CD4-positive, alpha-beta T cell (primary cell): ENCODE measurements at regions not wholly inside any gene's neighbourhood (a gene's known extent, or its start where the extent isn't known, plus 50 kb on each side); places are given as distances from the start of the nearest gene placed in this dataset.

Source experiments
- ATAC-seq: fragments of 200-7000 bp; cut with Tn5 transposase; one replicate; pipeline ENCODE4 v1.10.0; 2022; ENCODE audit warnings: mild to moderate bottlenecking; ENCODE audit not compliant: poor library complexity
- CTCF ChIA-PET: fragments of 350-600 bp; sonication (Branson Sonifier 250); formaldehyde crosslinking; loops from one replicate; lab custom pipeline; 2021; ENCODE audit warnings: antibody characterized with exemption, inconsistent platforms; lab: Charles Lee
- POLR2A ChIA-PET: fragments of 350-600 bp; sonication (Branson Sonifier 250); formaldehyde crosslinking; loops from one replicate; lab custom pipeline; 2021; ENCODE audit warnings: antibody characterized with exemption, inconsistent platforms; lab: Charles Lee
- DNase-seq, 14 experiments: peaks; one replicate each; pipeline ENCODE4 v3.0.0-alpha.2; 2013 to 2020; ENCODE audit warnings: mixed read lengths in 2 of 14
- H3K27ac ChIP-seq, 2 donors: one replicate each; pipeline versions ENCODE4 v1.5.1 to v1.7.0; 2013; ENCODE audit warnings: low read length in 2 of 2, low read depth in 1 of 2, mild to moderate bottlenecking in 1 of 2
- H3K27me3 ChIP-seq, 2 experiments: 1 replicate in 1 of 2; 2 replicates in 1 of 2; pipeline versions ENCODE4 v1.6.1 to v1.7.0; 2013; ENCODE audit warnings: low read length in 2 of 2, control low read depth in 1 of 2, mild to moderate bottlenecking in 1 of 2, moderate library complexity in 1 of 2; ENCODE audit not compliant: insufficient read depth in 2 of 2, control insufficient read depth in 1 of 2
- H3K36me3 ChIP-seq: one replicate; pipeline ENCODE4 v1.6.1; 2013; ENCODE audit warnings: low read length, control low read depth; ENCODE audit not compliant: insufficient read depth
- H3K4me1 ChIP-seq: one replicate; pipeline ENCODE4 v1.6.1; 2013; ENCODE audit warnings: low read length, control low read depth; ENCODE audit not compliant: insufficient read depth
- H3K4me3 ChIP-seq: one replicate; pipeline ENCODE4 v1.5.1; 2013; ENCODE audit warnings: mild to moderate bottlenecking, low read length, moderate library complexity
- H3K9me3 ChIP-seq, 2 experiments: 1 replicate in 1 of 2; 2 replicates in 1 of 2; pipeline versions ENCODE4 v1.6.1 to v1.7.0; 2013; ENCODE audit warnings: low read length in 2 of 2, mild to moderate bottlenecking in 2 of 2, control low read depth in 1 of 2, moderate library complexity in 1 of 2; ENCODE audit not compliant: control insufficient read depth in 1 of 2, insufficient read depth in 1 of 2
- H3K27ac Mint-ChIP-seq: one replicate; pipeline ENCODE4 v1.8.0; 2020; ENCODE audit warnings: mixed read lengths
- H3K27me3 Mint-ChIP-seq: one replicate; pipeline ENCODE4 v1.8.0; 2021; ENCODE audit warnings: mixed read lengths
- H3K36me3 Mint-ChIP-seq: one replicate; pipeline ENCODE4 v1.8.0; 2021; ENCODE audit warnings: low read depth, mixed read lengths
- H3K4me1 Mint-ChIP-seq: one replicate; pipeline ENCODE4 v1.8.0; 2021; ENCODE audit warnings: low read depth, mixed read lengths
- H3K4me3 Mint-ChIP-seq: one replicate; pipeline ENCODE4 v1.8.0; 2020; ENCODE audit warnings: mild to moderate bottlenecking, mixed read lengths
- H3K9me3 Mint-ChIP-seq: one replicate; pipeline ENCODE4 v1.8.0; 2020; ENCODE audit warnings: mixed read lengths
- CTCF ChIP-seq: fragments of 200-600 bp; IDR thresholded peaks from one replicate; pipeline ENCODE4 v1.8.0; 2022; ENCODE audit warnings: antibody characterized with exemption, mild to moderate bottlenecking
- intact Hi-C, 2 experiments: fragments of 100-400 bp; cut with DNase I in 1 of 2; cut with micrococcal nuclease in 1 of 2; formaldehyde crosslinking; loops; one replicate each; pipeline versions ENCODE4 v1.15.1 to v1.9.0; 2023 to 2025; cut with DNase I, micrococcal nuclease

- Histone ChIP-seq H3K27ac (no peak overlapping the region), H3K9me3 (no peaks in the 10 kb centered on the region), H3K27me3 (peaks cover 46 to 72% of the 10 kb centered on the region in 2 experiments), H3K4me3 (no peak overlapping the region), H3K4me1 (peaks cover 3% of the 10 kb centered on the region), H3K36me3 (no peaks in the 10 kb centered on the region)
- no peak for TF ChIP-seq CTCF
- Mint-ChIP-seq H3K9me3 (no peaks in the 10 kb centered on the region), H3K4me1 (peaks cover 15% of the 10 kb centered on the region), H3K27me3 (peaks cover 77% of the 10 kb centered on the region), H3K27ac (no peak overlapping the region), H3K4me3 (no peak overlapping the region), H3K36me3 (no peaks in the 10 kb centered on the region)
- ChIA-PET POLR2A (no interaction called here), CTCF (no interaction called here)
- no peak for DNase-seq
- intact Hi-C loops = no loop called here
- ATAC-seq = no peak
Measured at GRCh38 chr1:22352355-22352754, 99.3 kb upstream of the ZBTB40 start.

GRCh38 chr1:22352896-22353295 is 98.8 kb upstream of the ZBTB40 start:
- no peak for TF ChIP-seq CTCF
- Mint-ChIP-seq H3K27me3 (peaks cover 76% of the 10 kb centered on the region), H3K36me3 (no peaks in the 10 kb centered on the region), H3K4me1 (peaks cover 15% of the 10 kb centered on the region), H3K4me3 (no peak overlapping the region), H3K27ac (no peak overlapping the region), H3K9me3 (no peaks in the 10 kb centered on the region)
- CTCF ChIA-PET = no interaction called here
- Histone ChIP-seq H3K4me1 (peaks cover 3% of the 10 kb centered on the region), H3K27me3 (peaks cover 46 to 68% of the 10 kb centered on the region in 2 experiments), H3K27ac (no peak overlapping the region), H3K4me3 (no peak overlapping the region), H3K9me3 (no peaks in the 10 kb centered on the region), H3K36me3 (no peaks in the 10 kb centered on the region)
- intact Hi-C loops = no loop called here
- no peak for ATAC-seq
- POLR2A ChIA-PET = no interaction called here
- no peak for DNase-seq

GRCh38 chr1:22359427-22359826 is 92.2 kb upstream of the ZBTB40 start:
- ATAC-seq = no peak
- intact Hi-C loops = no loop called here
- Histone ChIP-seq H3K4me3 (no peak overlapping the region), H3K36me3 (no peaks in the 10 kb centered on the region), H3K27ac (no peak overlapping the region), H3K27me3 (peaks cover 14 to 19% of the 10 kb centered on the region in 2 experiments), H3K4me1 (no peaks in the 10 kb centered on the region), H3K9me3 (no peaks in the 10 kb centered on the region)
- DNase-seq = no peak
- H3K27me3 Mint-ChIP-seq = peaks cover 65% of the 10 kb centered on the region
- TF ChIP-seq CTCF = no peak
- ChIA-PET CTCF (no interaction called here), POLR2A (no interaction called here)
- no peak overlapping the region for H3K27ac Mint-ChIP-seq
- no peaks in the 10 kb centered on the region for H3K9me3 Mint-ChIP-seq
- no peaks in the 10 kb centered on the region for H3K36me3 Mint-ChIP-seq
- no peak overlapping the region for H3K4me3 Mint-ChIP-seq
- no peaks in the 10 kb centered on the region for H3K4me1 Mint-ChIP-seq
